T-cell (primary cell): ENCODE measurements at regions not wholly inside any gene's neighbourhood (a gene's known extent, or its start where the extent isn't known, plus 50 kb on each side); places are given as distances from the start of the nearest gene placed in this dataset.

Source experiments
- ATAC-seq, 4 experiments: fragments of 200-7000 bp in 3 of 4; fragments of 150-1000 bp in 1 of 4; cut with Tn5 transposase; replicated peaks in 1 of 4; 1 replicate in 3 of 4; 2 replicates in 1 of 4; pipeline ENCODE4 v1.10.0; 2021; ENCODE audit warnings: moderate library complexity in 3 of 4, mild to moderate bottlenecking in 2 of 4, moderate number of reproducible peaks in 1 of 4
- CTCF ChIA-PET, 2 donors: fragments of 300-600 bp; sonication (Branson Sonifier 250); formaldehyde crosslinking; loops; one replicate each; lab custom pipeline; 2022; ENCODE audit warnings: antibody characterized with exemption in 2 of 2; lab: Charles Lee
- POLR2A ChIA-PET, 2 donors: fragments of 300-600 bp; sonication (Branson Sonifier 250); formaldehyde crosslinking; loops; one replicate each; lab custom pipeline; 2022; ENCODE audit warnings: antibody characterized with exemption in 2 of 2; lab: Charles Lee
- DNase-seq, 35 experiments: peaks; one replicate each; pipeline versions ENCODE4 v3.0.0 to v3.0.0-alpha.2; 2013 to 2023
- H3K27ac ChIP-seq: one replicate; pipeline ENCODE4 v1.5.1; 2013; ENCODE audit warnings: low read length
- H3K27me3 ChIP-seq, 2 experiments: replicated peaks in 1 of 2; 1 replicate in 1 of 2; 2 replicates in 1 of 2; pipeline versions ENCODE4 v1.6.1 to v1.7.0; 2013; ENCODE audit warnings: low read length in 1 of 2, mixed read lengths in 1 of 2; ENCODE audit not compliant: control insufficient read depth in 2 of 2, insufficient read depth in 2 of 2; ENCODE audit errors: extremely low read depth in 1 of 2
- H3K36me3 ChIP-seq, 2 donors: 1 replicate in 1 of 2; 2 replicates in 1 of 2; pipeline versions ENCODE4 v1.6.1 to v1.7.0; 2013; ENCODE audit warnings: low read length in 1 of 2; ENCODE audit not compliant: control insufficient read depth in 2 of 2, insufficient read depth in 1 of 2; ENCODE audit errors: extremely low read depth in 1 of 2
- H3K4me1 ChIP-seq, 2 experiments: 1 replicate in 1 of 2; 2 replicates in 1 of 2; pipeline versions ENCODE4 v1.6.1 to v1.7.0; 2013; ENCODE audit warnings: low read length in 2 of 2, mixed read lengths in 1 of 2; ENCODE audit not compliant: insufficient read depth in 2 of 2, control insufficient read depth in 1 of 2; ENCODE audit errors: extremely low read depth in 1 of 2
- H3K4me3 ChIP-seq, 2 donors: 1 replicate in 1 of 2; 2 replicates in 1 of 2; pipeline versions ENCODE4 v1.5.1 to v1.7.0; 2013; ENCODE audit warnings: mild to moderate bottlenecking in 2 of 2, low read length in 1 of 2, moderate library complexity in 1 of 2; ENCODE audit not compliant: control insufficient read depth in 1 of 2; ENCODE audit errors: extremely low read depth in 1 of 2
- H3K9me3 ChIP-seq: 2 replicates; pipeline ENCODE4 v1.7.0; 2013
- H3K27ac Mint-ChIP-seq, 2 donors: one replicate each; pipeline ENCODE4 v1.8.0; 2020 to 2021; ENCODE audit warnings: mild to moderate bottlenecking in 2 of 2, mixed read lengths in 2 of 2
- H3K27me3 Mint-ChIP-seq, 2 donors: one replicate each; pipeline ENCODE4 v1.8.0; 2021 to 2022; ENCODE audit warnings: mixed read lengths in 2 of 2
- H3K36me3 Mint-ChIP-seq: one replicate; pipeline ENCODE4 v1.8.0; 2021; ENCODE audit warnings: mixed read lengths
- H3K4me1 Mint-ChIP-seq, 3 donors: one replicate each; pipeline ENCODE4 v1.8.0; 2020 to 2022; ENCODE audit warnings: mixed read lengths in 3 of 3, mild to moderate bottlenecking in 1 of 3
- H3K4me3 Mint-ChIP-seq, 3 donors: one replicate each; pipeline ENCODE4 v1.8.0; 2020 to 2022; ENCODE audit warnings: mild to moderate bottlenecking in 3 of 3, mixed read lengths in 3 of 3, moderate library complexity in 3 of 3
- H3K9me3 Mint-ChIP-seq, 3 donors: one replicate each; pipeline ENCODE4 v1.8.0; 2020 to 2022; ENCODE audit warnings: mixed read lengths in 3 of 3
- WGBS: methylation state at CpG from one replicate; pipeline ENCODE4 v1.1.5; 2013; ENCODE audit warnings: missing lambda C conversion rate; ENCODE audit not compliant: insufficient coverage; 5-methylcytosine and 5-hydroxymethylcytosine counted together

DNA sequence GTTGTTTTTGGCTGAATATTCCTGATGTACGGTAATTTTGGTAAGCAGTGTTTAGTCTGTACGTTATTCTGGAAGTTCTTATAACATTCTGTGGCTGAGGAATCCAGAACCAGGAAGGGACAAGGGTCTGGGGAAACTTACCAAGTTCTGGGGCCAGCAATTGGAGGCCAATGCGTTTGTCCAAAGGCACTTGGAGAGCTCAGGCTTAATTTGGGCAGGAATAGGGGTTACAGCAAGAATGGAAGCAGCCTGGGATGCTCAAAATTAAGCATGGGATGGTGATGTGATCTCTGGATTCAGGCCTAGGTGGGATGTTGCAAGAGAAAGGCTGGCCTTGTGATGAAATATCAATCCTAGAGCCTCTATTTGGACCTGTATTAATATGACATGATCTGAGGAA, 235.2 kb upstream of the NOX3 start:
- DNase-seq (no peak), ATAC-seq (no peak)
- Histone ChIP-seq H3K27me3 (no peaks in the 10 kb centered on the region), H3K36me3 (no peaks in the 10 kb centered on the region), H3K27ac (no peak overlapping the region), H3K4me3 (no peak overlapping the region), H3K9me3 (no peaks in the 10 kb centered on the region), H3K4me1 (no peaks in the 10 kb centered on the region)
- H3K4me1 Mint-ChIP-seq: no peaks in the 10 kb centered on the region
- H3K4me3 Mint-ChIP-seq: no peak overlapping the region
- no peaks in the 10 kb centered on the region for H3K9me3 Mint-ChIP-seq
- H3K27me3 Mint-ChIP-seq: no peaks in the 10 kb centered on the region
- WGBS: 68% methylated on average over 3 of the region's 3 CpGs
- CTCF ChIA-PET: no interaction called here
- POLR2A ChIA-PET: no interaction called here
- H3K27ac Mint-ChIP-seq: no peak overlapping the region
- H3K36me3 Mint-ChIP-seq: no peaks in the 10 kb centered on the region

DNA sequence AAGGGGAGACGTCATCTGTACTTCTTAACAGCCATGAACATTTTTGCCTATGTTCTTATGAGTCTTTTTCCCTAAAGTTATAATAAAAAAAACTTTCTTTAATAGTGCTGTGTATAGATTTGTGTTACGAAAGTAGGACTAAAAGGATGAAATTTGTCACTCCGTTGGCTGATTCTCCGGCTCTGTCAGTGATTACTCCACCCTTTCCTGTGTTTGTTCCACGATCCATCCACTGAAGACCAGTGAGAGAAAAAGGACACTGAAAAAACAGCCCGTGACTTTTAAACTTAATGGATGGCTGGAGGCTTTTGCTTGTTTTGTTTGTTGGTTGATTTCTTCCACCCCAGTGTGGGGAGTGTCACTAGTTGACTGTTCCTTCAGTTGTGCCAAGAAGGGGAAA, 232.0 kb upstream of the NOX3 start:
- H3K36me3 Mint-ChIP-seq: no peaks in the 10 kb centered on the region
- H3K27ac Mint-ChIP-seq: no peak overlapping the region

DNA sequence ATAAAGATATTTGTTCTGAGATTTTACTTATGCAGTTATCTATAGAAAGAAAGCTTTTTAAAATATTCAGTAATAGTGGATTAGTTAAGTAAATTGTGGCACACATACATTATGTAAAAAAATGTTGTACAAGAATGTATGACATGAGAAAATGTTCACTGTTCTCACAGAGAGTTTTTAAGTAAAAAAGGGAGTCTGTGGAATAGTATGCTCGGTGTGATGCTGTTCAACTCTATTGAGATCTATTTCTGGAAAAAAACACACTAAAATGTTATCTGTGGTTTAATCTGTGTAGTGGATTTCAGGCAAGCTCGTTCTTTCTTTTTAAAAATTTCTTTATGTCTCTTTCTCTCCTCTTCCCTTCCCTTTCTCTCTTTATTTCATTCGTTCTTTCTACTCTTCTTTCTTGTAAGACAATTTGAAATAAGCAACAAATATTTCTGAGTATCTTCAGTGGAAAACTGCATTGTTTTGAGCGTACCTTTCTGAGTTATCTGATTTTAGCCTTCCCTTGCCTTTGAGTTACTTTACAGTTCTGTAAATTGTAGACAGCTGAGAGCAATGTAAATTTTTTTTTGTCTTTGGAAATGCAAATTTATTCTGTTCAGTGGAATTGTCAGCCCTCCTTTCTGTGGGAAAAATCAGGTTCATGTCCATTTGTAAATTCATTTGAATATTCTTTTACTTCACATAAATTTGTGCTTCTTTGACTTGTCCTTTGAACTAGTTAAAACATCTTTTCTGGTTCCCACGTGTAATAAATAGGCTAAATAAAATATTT, 229.0 kb upstream of the NOX3 start:
- no peak for DNase-seq
- Mint-ChIP-seq H3K9me3 (no peaks in the 10 kb centered on the region), H3K27ac (no peak overlapping the region), H3K36me3 (no peaks in the 10 kb centered on the region), H3K4me1 (peaks cover 0 to 5% (median 3%) of the 10 kb centered on the region in 3 donors), H3K4me3 (no peak overlapping the region), H3K27me3 (peaks cover 0 to 4% of the 10 kb centered on the region in 2 donors)
- Histone ChIP-seq H3K27ac (no peak overlapping the region), H3K4me3 (no peak overlapping the region), H3K4me1 (no peaks in the 10 kb centered on the region), H3K27me3 (no peaks in the 10 kb centered on the region), H3K9me3 (no peaks in the 10 kb centered on the region), H3K36me3 (no peaks in the 10 kb centered on the region)
- WGBS: 20% methylated on average over 1 of the region's 5 CpGs
- ChIA-PET CTCF (no interaction called here), POLR2A (no interaction called here)
- no peak for ATAC-seq

More for the DNA sequence above, 232.0 kb upstream of the NOX3 start:
- no peak for DNase-seq
- Histone ChIP-seq H3K4me1 (no peaks in the 10 kb centered on the region), H3K9me3 (no peaks in the 10 kb centered on the region), H3K27me3 (no peaks in the 10 kb centered on the region), H3K36me3 (no peaks in the 10 kb centered on the region), H3K4me3 (no peak overlapping the region), H3K27ac (no peak overlapping the region)
- ChIA-PET POLR2A (no interaction called here), CTCF (no interaction called here)
- Mint-ChIP-seq H3K9me3 (no peaks in the 10 kb centered on the region), H3K27me3 (no peaks in the 10 kb centered on the region), H3K4me3 (no peak overlapping the region), H3K4me1 (peaks cover 0 to 5% (median 3%) of the 10 kb centered on the region in 3 donors)
- no peak for ATAC-seq
- 62% methylated on average over 3 of the region's 6 CpGs for WGBS

DNA sequence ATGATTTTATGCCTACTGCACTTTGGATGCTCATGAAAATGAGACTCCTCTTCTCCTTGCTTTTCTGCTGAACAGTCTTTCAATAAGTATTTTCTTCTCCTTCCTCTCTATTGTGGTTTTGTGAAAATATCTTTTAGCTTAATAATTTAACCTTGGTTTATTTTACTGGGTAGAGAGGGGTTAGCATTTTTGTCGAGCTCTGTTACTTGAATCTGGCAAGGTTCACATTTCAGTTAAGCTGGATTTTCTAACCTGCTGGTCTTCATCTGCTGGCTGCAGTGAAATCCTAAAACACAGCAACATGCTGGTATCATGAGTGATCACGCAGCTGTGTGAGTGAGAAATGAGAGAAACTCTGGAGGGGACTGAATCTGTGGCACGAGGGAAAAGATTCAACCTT, 222.7 kb upstream of the NOX3 start:
- ChIA-PET POLR2A (no interaction called here), CTCF (no interaction called here)
- Mint-ChIP-seq H3K27ac (no peak overlapping the region), H3K9me3 (no peaks in the 10 kb centered on the region), H3K4me3 (no peak overlapping the region), H3K27me3 (peaks cover 0 to 4% of the 10 kb centered on the region in 2 donors), H3K36me3 (no peaks in the 10 kb centered on the region), H3K4me1 (no peaks in the 10 kb centered on the region)
- Histone ChIP-seq H3K9me3 (no peaks in the 10 kb centered on the region), H3K4me1 (no peaks in the 10 kb centered on the region), H3K4me3 (no peak overlapping the region), H3K27me3 (no peaks in the 10 kb centered on the region), H3K36me3 (no peaks in the 10 kb centered on the region), H3K27ac (no peak overlapping the region)
- WGBS: 85% methylated on average over 3 of the region's 3 CpGs
- DNase-seq (no peak), ATAC-seq (no peak)

DNA sequence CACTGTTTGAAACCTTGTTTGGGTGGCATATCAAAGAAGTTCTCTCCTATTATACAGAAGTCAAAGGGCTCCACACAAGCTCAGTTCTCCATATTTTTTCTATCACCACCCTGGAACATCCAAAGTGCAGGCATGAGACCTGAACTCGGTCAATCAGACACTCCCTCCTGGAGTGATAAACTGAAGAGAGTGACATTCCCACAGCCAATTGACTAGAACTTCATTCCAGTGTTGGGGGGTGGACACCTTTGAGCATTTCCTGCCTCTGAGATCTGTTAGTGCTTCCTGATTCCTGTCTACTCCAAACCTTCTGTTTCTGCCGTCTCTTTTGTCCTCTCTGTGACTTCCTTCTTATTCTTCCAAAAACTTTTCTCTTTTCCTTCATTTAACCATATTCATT, 220.7 kb upstream of the NOX3 start:
- Mint-ChIP-seq H3K4me3 (no peak overlapping the region), H3K27ac (no peak overlapping the region), H3K36me3 (no peaks in the 10 kb centered on the region), H3K27me3 (peaks cover 0 to 2% of the 10 kb centered on the region in 2 donors), H3K4me1 (no peaks in the 10 kb centered on the region), H3K9me3 (peaks cover 0 to 3% (median 0%) of the 10 kb centered on the region in 3 donors)
- Histone ChIP-seq H3K27ac (no peak overlapping the region), H3K4me3 (no peak overlapping the region), H3K4me1 (no peaks in the 10 kb centered on the region), H3K27me3 (no peaks in the 10 kb centered on the region), H3K36me3 (no peaks in the 10 kb centered on the region), H3K9me3 (no peaks in the 10 kb centered on the region)
- CTCF ChIA-PET: no interaction called here
- no peak for ATAC-seq
- no CpG with 5 or more reads among the region's 2 CpGs for WGBS
- POLR2A ChIA-PET: no interaction called here
- DNase-seq: no peak

DNA sequence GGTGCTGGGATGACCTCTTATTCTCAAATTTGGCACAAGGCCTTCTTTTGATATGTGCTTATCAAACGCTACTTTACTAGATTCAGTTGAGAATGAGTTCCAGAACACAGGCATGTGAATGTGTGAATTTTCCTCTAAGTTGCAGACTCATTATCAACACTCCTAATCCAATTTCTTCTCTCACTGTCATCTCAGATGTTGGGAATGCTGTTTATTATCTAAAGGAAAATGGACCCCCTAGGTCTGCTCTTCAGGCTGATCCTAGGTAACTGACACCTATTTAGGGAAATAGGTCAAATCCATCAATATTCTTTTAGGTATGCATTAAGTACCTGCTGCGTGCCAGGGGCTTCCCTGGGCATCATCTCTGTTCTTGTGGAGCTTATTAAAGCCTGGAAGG, 215.0 kb upstream of the NOX3 start:
- 67% methylated on average over 1 of the region's 2 CpGs for WGBS
- no peak overlapping the region for H3K27ac ChIP-seq
- no peaks in the 10 kb centered on the region for H3K9me3 ChIP-seq
- H3K4me1 ChIP-seq: no peaks in the 10 kb centered on the region
- H3K36me3 Mint-ChIP-seq: no peaks in the 10 kb centered on the region
- H3K36me3 ChIP-seq: no peaks in the 10 kb centered on the region
- no peak overlapping the region for H3K4me3 Mint-ChIP-seq
- DNase-seq: no peak
- ATAC-seq: no peak
- CTCF ChIA-PET: no interaction called here
- no peak overlapping the region for H3K4me3 ChIP-seq
- H3K27ac Mint-ChIP-seq: no peak overlapping the region
- peaks cover 0 to 3% (median 3%) of the 10 kb centered on the region in 3 donors for H3K9me3 Mint-ChIP-seq
- peaks cover 2 to 4% of the 10 kb centered on the region in 2 donors for H3K27me3 Mint-ChIP-seq
- POLR2A ChIA-PET: no interaction called here
- no peaks in the 10 kb centered on the region for H3K27me3 ChIP-seq
- H3K4me1 Mint-ChIP-seq: no peaks in the 10 kb centered on the region
